Neural cell (in vitro differentiated cells): ENCODE measurements at regions not wholly inside any gene's neighbourhood (a gene's known extent, or its start where the extent isn't known, plus 50 kb on each side); places are given as distances from the start of the nearest gene placed in this dataset.

Experiments
- H2AFZ ChIP-seq: fragments of 200-600, 300-800 bp; sonication (generic), shearing (Covaris generic); 2 replicates; pipeline ENCODE4 v1.6.0; 2014; ENCODE audit warnings: low read depth, mild to moderate bottlenecking, antibody characterized with exemption, low read length, moderate library complexity
- H3F3A ChIP-seq: fragments of 200-600 bp; shearing (Covaris generic); 2 replicates; pipeline ENCODE4 v1.6.1; 2016; ENCODE audit warnings: mild to moderate bottlenecking, moderate library complexity, mixed read lengths, antibody characterized with exemption, low read length; ENCODE audit not compliant: insufficient read depth, poor library complexity, severe bottlenecking
- H3K27ac ChIP-seq: fragments of 200-600, 300-800 bp; sonication (generic), shearing (Covaris generic); 2 replicates; pipeline ENCODE4 v1.5.1; 2014; ENCODE audit warnings: mild to moderate bottlenecking, low read length, moderate library complexity
- H3K27me3 ChIP-seq: fragments of 300-800, 200-600 bp; sonication (generic), shearing (Covaris generic); 2 replicates; pipeline ENCODE4 v1.6.0; 2014; ENCODE audit warnings: mild to moderate bottlenecking, low read depth, low read length, moderate library complexity; ENCODE audit not compliant: insufficient read depth
- H3K36me3 ChIP-seq: fragments of 300-800, 200-600 bp; sonication (generic), shearing (Covaris generic); 2 replicates; pipeline ENCODE4 v1.5.1; 2014; ENCODE audit warnings: mild to moderate bottlenecking, antibody characterized with exemption, low read length, moderate library complexity; ENCODE audit not compliant: insufficient read depth
- H3K4me2 ChIP-seq: fragments of 300-800, 200-600 bp; sonication (generic), shearing (Covaris generic); 2 replicates; pipeline ENCODE4 v1.6.0; 2014; ENCODE audit warnings: mild to moderate bottlenecking, low read length
- H3K4me3 ChIP-seq: fragments of 300-800, 200-600 bp; sonication (generic), shearing (Covaris generic); 2 replicates; pipeline ENCODE4 v1.5.1; 2014; ENCODE audit warnings: mild to moderate bottlenecking, low read length, moderate library complexity
- H3K79me2 ChIP-seq: fragments of 200-600 bp; shearing (Covaris generic); replicated peaks from 2 replicates; pipeline ENCODE4 v1.6.0; 2014; ENCODE audit warnings: mild to moderate bottlenecking, low read length, moderate library complexity; ENCODE audit not compliant: insufficient read depth
- H3K9ac ChIP-seq: fragments of 300-800, 200-600 bp; sonication (generic), shearing (Covaris generic); 2 replicates; pipeline ENCODE4 v1.6.1; 2016; ENCODE audit warnings: mild to moderate bottlenecking, low read length, mixed read lengths
- H3K9me2 ChIP-seq: fragments of 200-600 bp; shearing (Covaris generic); 2 replicates; pipeline ENCODE4 v1.6.1; 2016; ENCODE audit warnings: mild to moderate bottlenecking, low read length, mixed read lengths; ENCODE audit not compliant: insufficient read depth
- H3K9me3 ChIP-seq: fragments of 200-600, 300-800 bp; sonication (generic), shearing (Covaris generic); 2 replicates; pipeline ENCODE4 v1.6.1; 2016; ENCODE audit warnings: mild to moderate bottlenecking, mixed run types, low read length, moderate library complexity, mixed read lengths
- H4K20me1 ChIP-seq: fragments of 200-600 bp; shearing (Covaris generic); 2 replicates; pipeline ENCODE4 v1.6.1; 2016; ENCODE audit warnings: mild to moderate bottlenecking, mixed run types; ENCODE audit not compliant: insufficient read depth
- EP300 ChIP-seq: fragments of 450-650 bp; conservative IDR thresholded peaks from 2 replicates; pipeline ENCODE4 v1.6.1; 2014; ENCODE audit warnings: antibody characterized with exemption, mild to moderate bottlenecking, moderate library complexity; ENCODE audit not compliant: poor library complexity, severe bottlenecking
- EZH2 ChIP-seq: fragments of 200-600, 300-800 bp; shearing (Covaris generic), sonication (generic); IDR thresholded peaks from 2 replicates; pipeline ENCODE4 v1.6.1; 2014; ENCODE audit warnings: antibody characterized with exemption, low read length, borderline replicate concordance, mild to moderate bottlenecking; ENCODE audit not compliant: insufficient read depth, poor library complexity, severe bottlenecking
- MXI1 ChIP-seq: fragments of 450-650 bp; conservative IDR thresholded peaks from 2 replicates; pipeline ENCODE4 v1.6.1; 2014; ENCODE audit warnings: antibody characterized with exemption, mild to moderate bottlenecking; ENCODE audit not compliant: poor library complexity, severe bottlenecking
- POLR2AphosphoS5 ChIP-seq: IDR thresholded peaks from 2 replicates; pipeline ENCODE4 v1.6.1; 2012
- RAD21 ChIP-seq: fragments of 450-650 bp; conservative IDR thresholded peaks from 2 replicates; pipeline ENCODE4 v1.6.1; 2014; ENCODE audit warnings: antibody characterized with exemption, mild to moderate bottlenecking, moderate library complexity
- SMC3 ChIP-seq: fragments of 450-650 bp; conservative IDR thresholded peaks from 2 replicates; pipeline ENCODE4 v1.6.1; 2014; ENCODE audit warnings: antibody characterized with exemption, mild to moderate bottlenecking, moderate library complexity; ENCODE audit not compliant: poor library complexity
- TAF1 ChIP-seq: IDR thresholded peaks from 2 replicates; pipeline ENCODE4 v1.6.1; 2012; ENCODE audit warnings: low read depth
- TF ChIP-seq, protein P1 (sequence below): IDR thresholded peaks from 2 replicates; pipeline ENCODE4 v1.6.1; 2012; ENCODE audit warnings: borderline replicate concordance
- TF ChIP-seq, protein P2 (sequence below): fragments of 450-650 bp; IDR thresholded peaks from 2 replicates; pipeline ENCODE4 v1.5.1; 2014; ENCODE audit warnings: antibody characterized with exemption, mild to moderate bottlenecking, moderate library complexity; ENCODE audit not compliant: poor library complexity, severe bottlenecking

DNA sequence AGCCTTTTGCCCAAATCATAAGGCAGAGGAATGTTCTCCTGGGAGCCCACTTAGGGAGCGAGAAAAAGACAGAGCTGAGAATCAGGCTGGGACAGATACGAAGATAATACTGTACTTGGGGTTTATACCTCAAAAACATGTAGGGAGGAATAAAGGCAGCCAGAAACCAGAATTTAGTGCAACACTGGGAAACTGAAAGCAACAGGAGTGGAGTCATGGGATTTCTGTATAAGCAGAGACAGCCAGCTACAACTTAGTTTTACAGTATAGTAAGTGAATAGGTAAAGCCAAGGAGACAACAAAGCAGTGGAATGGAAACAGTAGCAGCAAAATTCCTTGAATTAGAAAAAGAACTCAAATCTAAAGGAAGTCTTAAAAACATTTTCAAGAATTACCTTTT is 413.2 kb downstream of the FAT4 start:
- Histone ChIP-seq H3K9ac (no peak overlapping the region), H3K9me2 (no peaks in the 10 kb centered on the region), H2AFZ (no peak overlapping the region), H3K27me3 (no peaks in the 10 kb centered on the region), H3K4me3 (no peak overlapping the region), H3K9me3 (no peaks in the 10 kb centered on the region), H3K79me2 (no peaks in the 10 kb centered on the region), H3F3A (no peaks in the 10 kb centered on the region), H4K20me1 (no peaks in the 10 kb centered on the region), H3K36me3 (no peaks in the 10 kb centered on the region), H3K4me2 (no peak overlapping the region), H3K27ac (no peak overlapping the region)
- TF ChIP-seq EZH2 (no peak), SMC3 (no peak), EP300 (no peak)
- TF ChIP-seq, protein P1, sequence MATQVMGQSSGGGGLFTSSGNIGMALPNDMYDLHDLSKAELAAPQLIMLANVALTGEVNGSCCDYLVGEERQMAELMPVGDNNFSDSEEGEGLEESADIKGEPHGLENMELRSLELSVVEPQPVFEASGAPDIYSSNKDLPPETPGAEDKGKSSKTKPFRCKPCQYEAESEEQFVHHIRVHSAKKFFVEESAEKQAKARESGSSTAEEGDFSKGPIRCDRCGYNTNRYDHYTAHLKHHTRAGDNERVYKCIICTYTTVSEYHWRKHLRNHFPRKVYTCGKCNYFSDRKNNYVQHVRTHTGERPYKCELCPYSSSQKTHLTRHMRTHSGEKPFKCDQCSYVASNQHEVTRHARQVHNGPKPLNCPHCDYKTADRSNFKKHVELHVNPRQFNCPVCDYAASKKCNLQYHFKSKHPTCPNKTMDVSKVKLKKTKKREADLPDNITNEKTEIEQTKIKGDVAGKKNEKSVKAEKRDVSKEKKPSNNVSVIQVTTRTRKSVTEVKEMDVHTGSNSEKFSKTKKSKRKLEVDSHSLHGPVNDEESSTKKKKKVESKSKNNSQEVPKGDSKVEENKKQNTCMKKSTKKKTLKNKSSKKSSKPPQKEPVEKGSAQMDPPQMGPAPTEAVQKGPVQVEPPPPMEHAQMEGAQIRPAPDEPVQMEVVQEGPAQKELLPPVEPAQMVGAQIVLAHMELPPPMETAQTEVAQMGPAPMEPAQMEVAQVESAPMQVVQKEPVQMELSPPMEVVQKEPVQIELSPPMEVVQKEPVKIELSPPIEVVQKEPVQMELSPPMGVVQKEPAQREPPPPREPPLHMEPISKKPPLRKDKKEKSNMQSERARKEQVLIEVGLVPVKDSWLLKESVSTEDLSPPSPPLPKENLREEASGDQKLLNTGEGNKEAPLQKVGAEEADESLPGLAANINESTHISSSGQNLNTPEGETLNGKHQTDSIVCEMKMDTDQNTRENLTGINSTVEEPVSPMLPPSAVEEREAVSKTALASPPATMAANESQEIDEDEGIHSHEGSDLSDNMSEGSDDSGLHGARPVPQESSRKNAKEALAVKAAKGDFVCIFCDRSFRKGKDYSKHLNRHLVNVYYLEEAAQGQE, result no peak

DNA sequence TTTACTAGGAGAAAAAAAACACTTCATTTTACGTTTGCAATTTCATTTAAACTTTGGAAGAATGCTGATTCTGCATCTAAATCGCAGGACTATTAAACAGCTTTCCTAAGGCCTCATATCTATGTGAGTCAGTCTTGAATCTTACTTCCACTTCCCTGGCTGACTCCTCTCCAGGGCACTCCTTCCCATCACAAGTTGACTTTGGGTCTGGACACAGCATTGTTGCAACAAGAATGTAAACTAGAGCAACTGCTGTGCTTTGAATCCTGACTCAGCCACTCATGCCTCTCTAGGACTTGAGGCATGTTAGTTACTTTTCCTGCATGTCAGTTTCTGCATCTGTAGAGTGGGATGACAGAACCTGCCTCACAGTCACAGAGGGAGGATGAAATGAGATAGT is 413.8 kb downstream of the FAT4 start:
- H3F3A ChIP-seq, result no peaks in the 10 kb centered on the region
- H3K79me2 ChIP-seq, result no peaks in the 10 kb centered on the region
- H3K27ac ChIP-seq, result no peak overlapping the region
- H3K9me2 ChIP-seq, result no peaks in the 10 kb centered on the region
- TF ChIP-seq TAF1 (no peak), EP300 (no peak), EZH2 (no peak), POLR2AphosphoS5 (no peak), RAD21 (no peak), SMC3 (no peak), MXI1 (no peak)
- TF ChIP-seq, protein P2, sequence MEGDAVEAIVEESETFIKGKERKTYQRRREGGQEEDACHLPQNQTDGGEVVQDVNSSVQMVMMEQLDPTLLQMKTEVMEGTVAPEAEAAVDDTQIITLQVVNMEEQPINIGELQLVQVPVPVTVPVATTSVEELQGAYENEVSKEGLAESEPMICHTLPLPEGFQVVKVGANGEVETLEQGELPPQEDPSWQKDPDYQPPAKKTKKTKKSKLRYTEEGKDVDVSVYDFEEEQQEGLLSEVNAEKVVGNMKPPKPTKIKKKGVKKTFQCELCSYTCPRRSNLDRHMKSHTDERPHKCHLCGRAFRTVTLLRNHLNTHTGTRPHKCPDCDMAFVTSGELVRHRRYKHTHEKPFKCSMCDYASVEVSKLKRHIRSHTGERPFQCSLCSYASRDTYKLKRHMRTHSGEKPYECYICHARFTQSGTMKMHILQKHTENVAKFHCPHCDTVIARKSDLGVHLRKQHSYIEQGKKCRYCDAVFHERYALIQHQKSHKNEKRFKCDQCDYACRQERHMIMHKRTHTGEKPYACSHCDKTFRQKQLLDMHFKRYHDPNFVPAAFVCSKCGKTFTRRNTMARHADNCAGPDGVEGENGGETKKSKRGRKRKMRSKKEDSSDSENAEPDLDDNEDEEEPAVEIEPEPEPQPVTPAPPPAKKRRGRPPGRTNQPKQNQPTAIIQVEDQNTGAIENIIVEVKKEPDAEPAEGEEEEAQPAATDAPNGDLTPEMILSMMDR, result no peak
- TF ChIP-seq, protein P1, result no peak
- no peaks in the 10 kb centered on the region for H3K27me3 ChIP-seq
- no peak overlapping the region for H3K4me3 ChIP-seq
- no peaks in the 10 kb centered on the region for H4K20me1 ChIP-seq
- H3K9me3 ChIP-seq, result no peaks in the 10 kb centered on the region
- no peak overlapping the region for H3K4me2 ChIP-seq
- H3K36me3 ChIP-seq, result no peaks in the 10 kb centered on the region
- no peak overlapping the region for H2AFZ ChIP-seq
- no peak overlapping the region for H3K9ac ChIP-seq
